COLO668 (cell line): ENCODE measurements at regions not wholly inside any gene's neighbourhood (a gene's known extent, or its start where the extent isn't known, plus 50 kb on each side); places are given as distances from the start of the nearest gene placed in this dataset.

Experiments used
- DNase-seq: peaks from one replicate; lab custom pipeline; 2025; ENCODE audit not compliant: unreplicated experiment; lab: John Stamatoyannopoulos, UW

GRCh38 chr1:2969011-2969844, 52.0 kb upstream of the ACTRT2 start:
- no peak for DNase-seq

- DNase-seq = no peak
Observed at GRCh38 chr1:2969845-2970291, 51.4 kb upstream of the ACTRT2 start.

- DNase-seq = no peak
Observed at GRCh38 chr1:2970311-2971071, 50.8 kb upstream of the ACTRT2 start.

GRCh38 chr1:2971101-2971501, 50.2 kb upstream of the ACTRT2 start:
- DNase-seq = no peak
